Liver (tissue), 8 donors: ENCODE measurements at regions not wholly inside any gene's neighbourhood (a gene's known extent, or its start where the extent isn't known, plus 50 kb on each side); places are given as distances from the start of the nearest gene placed in this dataset.

ENCODE experiments used
- DNase-seq: peaks from one replicate; pipeline ENCODE4 v3.0.0-alpha.2; 2017; ENCODE audit warnings: low spot score
- H3K27ac ChIP-seq, 2 donors: one replicate each; pipeline ENCODE4 v1.7.0; 2013; ENCODE audit warnings: inconsistent platforms in 2 of 2, low read length in 2 of 2, control low read depth in 1 of 2, low read depth in 1 of 2, mild to moderate bottlenecking in 1 of 2
- H3K27me3 ChIP-seq, 4 donors: one replicate each; pipeline versions ENCODE4 v1.6.1 to v1.7.0; 2013; ENCODE audit warnings: low read length in 3 of 4, inconsistent platforms in 1 of 4, mild to moderate bottlenecking in 1 of 4, moderate library complexity in 1 of 4; ENCODE audit not compliant: control insufficient read depth in 4 of 4, insufficient read depth in 4 of 4
- H3K36me3 ChIP-seq, 4 donors: one replicate each; pipeline versions ENCODE4 v1.6.1 to v1.7.0; 2013; ENCODE audit warnings: low read length in 3 of 4, mild to moderate bottlenecking in 3 of 4, low read depth in 1 of 4, moderate library complexity in 1 of 4; ENCODE audit not compliant: control insufficient read depth in 4 of 4, insufficient read depth in 3 of 4
- H3K4me1 ChIP-seq, 4 donors: one replicate each; pipeline versions ENCODE4 v1.6.1 to v1.7.0; 2013; ENCODE audit warnings: low read length in 3 of 4, mild to moderate bottlenecking in 3 of 4, moderate library complexity in 1 of 4; ENCODE audit not compliant: control insufficient read depth in 4 of 4, insufficient read depth in 4 of 4
- H3K4me3 ChIP-seq, 3 donors: one replicate each; pipeline versions ENCODE4 v1.6.1 to v1.7.0; 2013; ENCODE audit warnings: low read length in 3 of 3, control low read depth in 1 of 3, low read depth in 1 of 3, mild to moderate bottlenecking in 1 of 3
- H3K9ac ChIP-seq, 2 donors: one replicate each; pipeline ENCODE4 v1.7.0; 2013; ENCODE audit warnings: low read length in 2 of 2, mild to moderate bottlenecking in 2 of 2, moderate library complexity in 2 of 2, control low read depth in 1 of 2, low read depth in 1 of 2
- H3K9me3 ChIP-seq, 4 donors: one replicate each; pipeline versions ENCODE4 v1.6.1 to v1.7.0; 2013; ENCODE audit warnings: low read length in 3 of 4; ENCODE audit not compliant: control insufficient read depth in 4 of 4
- ATF3 ChIP-seq: IDR thresholded peaks from 2 replicates; pipeline ENCODE4 v1.6.1; 2016; ENCODE audit warnings: antibody characterized with exemption
- CTCF ChIP-seq: fragments of 150-350 bp; IDR thresholded peaks from 2 replicates; pipeline ENCODE4 v1.5.1; 2017; ENCODE audit warnings: improper control_type of control experiment, low read depth, low read length; ENCODE audit not compliant: missing input control
- EGR1 ChIP-seq, 2 donors: IDR thresholded peaks; 2 replicates each; pipeline ENCODE4 v1.6.1; 2016 to 2018; ENCODE audit warnings: antibody characterized with exemption in 2 of 2, low read depth in 2 of 2
- FOXA1 ChIP-seq: IDR thresholded peaks from 2 replicates; pipeline ENCODE4 v1.6.1; 2016; ENCODE audit warnings: antibody characterized with exemption
- FOXA2 ChIP-seq: IDR thresholded peaks from 2 replicates; pipeline ENCODE4 v1.6.1; 2016; ENCODE audit warnings: antibody characterized with exemption
- GABPA ChIP-seq, 2 donors: IDR thresholded peaks in 1 of 2; conservative IDR thresholded peaks in 1 of 2; 2 replicates each; pipeline ENCODE4 v1.6.1; 2016; ENCODE audit warnings: antibody characterized with exemption in 2 of 2, mild to moderate bottlenecking in 1 of 2, moderate library complexity in 1 of 2
- HNF4A ChIP-seq, 2 donors: conservative IDR thresholded peaks; 2 replicates each; pipeline ENCODE4 v1.6.1; 2016; ENCODE audit warnings: antibody characterized with exemption in 2 of 2, mild to moderate bottlenecking in 2 of 2
- HNF4G ChIP-seq: IDR thresholded peaks from 2 replicates; pipeline ENCODE4 v1.6.1; 2016; ENCODE audit warnings: antibody characterized with exemption
- MAX ChIP-seq: IDR thresholded peaks from 2 replicates; pipeline ENCODE4 v1.6.1; 2016; ENCODE audit warnings: antibody characterized with exemption
- REST ChIP-seq: IDR thresholded peaks from 2 replicates; pipeline ENCODE4 v1.6.1; 2016; ENCODE audit warnings: antibody characterized with exemption, mild to moderate bottlenecking
- RXRA ChIP-seq, 2 donors: IDR thresholded peaks; 2 replicates each; pipeline ENCODE4 v1.6.1; 2017 to 2018; ENCODE audit warnings: antibody characterized with exemption in 2 of 2, mild to moderate bottlenecking in 1 of 2
- SP1 ChIP-seq: IDR thresholded peaks from 2 replicates; pipeline ENCODE4 v1.6.1; 2018; ENCODE audit warnings: antibody characterized with exemption, mild to moderate bottlenecking
- TAF1 ChIP-seq: conservative IDR thresholded peaks from 2 replicates; pipeline ENCODE4 v1.6.1; 2016; ENCODE audit warnings: antibody characterized with exemption, mild to moderate bottlenecking
- WGBS: extraction: QIAGEN DNeasy Blood & Tissue Kit; methylation state at CpG from one replicate; pipeline ENCODE4 v1.1.7; 2013; 5-methylcytosine and 5-hydroxymethylcytosine counted together
- TF ChIP-seq, protein P1 (sequence below): IDR thresholded peaks from 2 replicates; pipeline ENCODE4 v1.6.1; 2016; ENCODE audit warnings: antibody characterized with exemption
- donor health status: healthy.
- donor health status: healthy.
- donor health status: healthy.
- donor health status: healthy.
- donor health status: healthy.

- H3K36me3 ChIP-seq, result peaks cover 0 to 3% (median 0%) of the 10 kb centered on the region in 4 donors
- H3K4me1 ChIP-seq, result peaks cover 2 to 18% (median 9%) of the 10 kb centered on the region in 4 donors
- no peak for DNase-seq
- no peaks in the 10 kb centered on the region for H3K27me3 ChIP-seq
- H3K9ac ChIP-seq, result peak overlapping the region in 1 of 2 donors; percentile 99
- H3K27ac ChIP-seq, result peak overlapping the region; percentile 89 to 93
- H3K9me3 ChIP-seq, result no peaks in the 10 kb centered on the region
- WGBS, result 25% methylated on average over 3 of the region's 3 CpGs
- TF ChIP-seq HNF4G, result no peak
- TF ChIP-seq FOXA1, result peak; percentile 22
- TF ChIP-seq FOXA2, result peak; percentile 52
- TF ChIP-seq SP1, result no peak
- H3K4me3 ChIP-seq, result no peak overlapping the region
Measured at GRCh38 chr7:130943981-130944380, 210.0 kb upstream of the KLF14 start.

- H3K4me1 ChIP-seq, result peaks cover 0 to 15% (median 9%) of the 10 kb centered on the region in 4 donors
- WGBS, result 92% methylated on average over 1 of the region's 1 CpG
- no peak overlapping the region for H3K4me3 ChIP-seq
- H3K27me3 ChIP-seq, result no peaks in the 10 kb centered on the region
- peak overlapping the region; percentile 23 to 45 for H3K27ac ChIP-seq
- no peaks in the 10 kb centered on the region for H3K9me3 ChIP-seq
- no peak overlapping the region for H3K9ac ChIP-seq
- H3K36me3 ChIP-seq, result peaks cover 0 to 3% (median 0%) of the 10 kb centered on the region in 4 donors
- TF ChIP-seq FOXA2 (no peak), TAF1 (no peak), RXRA (IDR thresholded peaks at IDR 0.05) (no peak), CTCF (no peak), MAX (no peak), FOXA1 (no peak), HNF4A (conservative IDR thresholded peaks at IDR 0.05) (no peak)
- TF ChIP-seq, protein P1, sequence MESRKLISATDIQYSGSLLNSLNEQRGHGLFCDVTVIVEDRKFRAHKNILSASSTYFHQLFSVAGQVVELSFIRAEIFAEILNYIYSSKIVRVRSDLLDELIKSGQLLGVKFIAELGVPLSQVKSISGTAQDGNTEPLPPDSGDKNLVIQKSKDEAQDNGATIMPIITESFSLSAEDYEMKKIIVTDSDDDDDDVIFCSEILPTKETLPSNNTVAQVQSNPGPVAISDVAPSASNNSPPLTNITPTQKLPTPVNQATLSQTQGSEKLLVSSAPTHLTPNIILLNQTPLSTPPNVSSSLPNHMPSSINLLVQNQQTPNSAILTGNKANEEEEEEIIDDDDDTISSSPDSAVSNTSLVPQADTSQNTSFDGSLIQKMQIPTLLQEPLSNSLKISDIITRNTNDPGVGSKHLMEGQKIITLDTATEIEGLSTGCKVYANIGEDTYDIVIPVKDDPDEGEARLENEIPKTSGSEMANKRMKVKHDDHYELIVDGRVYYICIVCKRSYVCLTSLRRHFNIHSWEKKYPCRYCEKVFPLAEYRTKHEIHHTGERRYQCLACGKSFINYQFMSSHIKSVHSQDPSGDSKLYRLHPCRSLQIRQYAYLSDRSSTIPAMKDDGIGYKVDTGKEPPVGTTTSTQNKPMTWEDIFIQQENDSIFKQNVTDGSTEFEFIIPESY, result no peak
- no peak for DNase-seq
Measured at GRCh38 chr7:130944997-130945396, 211.0 kb upstream of the KLF14 start.

- WGBS, result 86% methylated on average over 5 of the region's 5 CpGs
- Histone ChIP-seq H3K27ac (peak overlapping the region; percentile 23 to 44), H3K4me3 (no peak overlapping the region), H3K9ac (no peak overlapping the region), H3K4me1 (peaks cover 0 to 15% (median 9%) of the 10 kb centered on the region in 4 donors), H3K36me3 (peaks cover 0 to 3% (median 0%) of the 10 kb centered on the region in 4 donors), H3K9me3 (no peaks in the 10 kb centered on the region), H3K27me3 (no peaks in the 10 kb centered on the region)
- no peak for DNase-seq
- TF ChIP-seq ATF3 (no peak), GABPA (IDR thresholded peaks at IDR 0.05 in 1 of 2, conservative IDR thresholded peaks at IDR 0.05 in 1 of 2) (no peak), TAF1 (no peak), MAX (no peak), RXRA (IDR thresholded peaks at IDR 0.05) (no peak), EGR1 (IDR thresholded peaks at IDR 0.05; ENCODE audit: low read depth in 2 of 2) (no peak), HNF4G (no peak), REST (no peak), SP1 (no peak)
Measured at GRCh38 chr7:130945411-130945811, 211.4 kb upstream of the KLF14 start.
